ENCODE measurements at regions not wholly inside any gene's neighbourhood (a gene's known extent, or its start where the extent isn't known, plus 50 kb on each side); places are given as distances from the start of the nearest gene placed in this dataset.

GRCh38 chr3:147152476-147152875, 253.9 kb downstream of the ZIC4 start:
- in situ Hi-C loops (cut with HindIII; ENCODE audit: low pct_unique_long_range_greater_than_20kb, low sequenced_read_pairs) (no loop called here), intact Hi-C loops (cut with micrococcal nuclease; ENCODE audit: unreplicated experiment) (no loop called here)
- H3K27ac ChIP-seq (ENCODE audit: low read length): no peak overlapping the region
- no TSS peak for BruUV-seq (replicated peaks)
- TF ChIP-seq, protein P1, sequence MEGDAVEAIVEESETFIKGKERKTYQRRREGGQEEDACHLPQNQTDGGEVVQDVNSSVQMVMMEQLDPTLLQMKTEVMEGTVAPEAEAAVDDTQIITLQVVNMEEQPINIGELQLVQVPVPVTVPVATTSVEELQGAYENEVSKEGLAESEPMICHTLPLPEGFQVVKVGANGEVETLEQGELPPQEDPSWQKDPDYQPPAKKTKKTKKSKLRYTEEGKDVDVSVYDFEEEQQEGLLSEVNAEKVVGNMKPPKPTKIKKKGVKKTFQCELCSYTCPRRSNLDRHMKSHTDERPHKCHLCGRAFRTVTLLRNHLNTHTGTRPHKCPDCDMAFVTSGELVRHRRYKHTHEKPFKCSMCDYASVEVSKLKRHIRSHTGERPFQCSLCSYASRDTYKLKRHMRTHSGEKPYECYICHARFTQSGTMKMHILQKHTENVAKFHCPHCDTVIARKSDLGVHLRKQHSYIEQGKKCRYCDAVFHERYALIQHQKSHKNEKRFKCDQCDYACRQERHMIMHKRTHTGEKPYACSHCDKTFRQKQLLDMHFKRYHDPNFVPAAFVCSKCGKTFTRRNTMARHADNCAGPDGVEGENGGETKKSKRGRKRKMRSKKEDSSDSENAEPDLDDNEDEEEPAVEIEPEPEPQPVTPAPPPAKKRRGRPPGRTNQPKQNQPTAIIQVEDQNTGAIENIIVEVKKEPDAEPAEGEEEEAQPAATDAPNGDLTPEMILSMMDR (IDR thresholded peaks at IDR 0.05): no peak
- TF ChIP-seq POLR2AphosphoS5 (IDR thresholded peaks at IDR 0.05; ENCODE audit: low read depth, low read length) (no peak), SIN3A (IDR thresholded peaks at IDR 0.05; ENCODE audit: borderline replicate concordance, insufficient read depth, low read depth, low read length) (no peak)
- peaks cover 3% of the 10 kb centered on the region; the same call in 1 of the 2 replicates for H3K9me3 ChIP-seq (ENCODE audit: control insufficient read depth, insufficient read depth, low read depth, low read length)
- ChIA-PET POLR2A (no interaction called here), CTCF (no interaction called here)
- no peak for ATAC-seq
- no peaks in the 10 kb centered on the region for H3K4me1 ChIP-seq (ENCODE audit: control insufficient read depth, insufficient read depth, low read length)
- no peak overlapping the region for H3K4me3 ChIP-seq (ENCODE audit: low read depth in 2 of 2, low read length in 2 of 2)
- H3K36me3 ChIP-seq (ENCODE audit: control insufficient read depth, insufficient read depth, low read length): no peaks in the 10 kb centered on the region
- DNase-seq (ENCODE audit: low read depth, low spot score): no peak
- no peaks in the 10 kb centered on the region for H3K27me3 ChIP-seq (ENCODE audit: control insufficient read depth, insufficient read depth, low read length)

DNA sequence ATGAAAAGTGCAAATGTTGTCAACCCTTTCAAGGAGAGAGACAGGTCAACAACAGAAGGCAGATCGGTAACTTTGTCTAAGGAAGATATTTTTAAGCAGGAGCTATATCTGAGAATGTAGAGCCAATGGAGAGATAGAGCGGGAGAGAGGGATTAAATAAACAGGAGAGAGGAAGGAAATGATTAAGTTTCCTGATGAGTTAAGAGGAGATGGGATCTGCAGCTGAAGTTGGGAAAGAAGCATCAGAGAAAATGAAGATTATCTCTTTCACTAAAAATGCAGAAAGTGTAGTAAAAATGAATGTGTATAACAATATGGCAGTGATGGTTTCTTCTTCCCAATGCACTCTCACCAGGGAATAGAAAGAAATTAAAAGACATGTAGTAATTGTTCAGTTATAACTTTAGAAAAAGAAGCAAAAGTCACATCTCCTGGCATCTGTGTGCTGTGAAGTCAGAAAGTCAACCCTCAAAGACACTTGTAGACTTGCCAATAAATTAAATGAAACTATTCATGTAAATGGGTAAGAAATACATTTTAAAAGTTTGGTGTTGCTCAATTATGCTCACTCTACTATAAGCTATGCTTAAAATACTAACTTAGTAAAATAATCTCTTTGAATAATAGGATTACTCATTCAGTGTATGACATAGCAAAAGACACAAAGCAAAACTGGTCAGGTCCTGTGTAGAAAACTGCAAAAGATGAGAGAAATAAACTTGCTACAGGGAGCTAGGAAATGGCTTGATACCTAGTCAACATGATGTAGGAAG, 264.6 kb downstream of the ZIC4 start:
- ATAC-seq (no peak), DNase-seq (ENCODE audit: low read depth, low spot score) (no peak)
- H3K27me3 ChIP-seq (ENCODE audit: control insufficient read depth, insufficient read depth, low read length): no peaks in the 10 kb centered on the region
- ChIA-PET CTCF (no interaction called here), POLR2A (no interaction called here)
- TF ChIP-seq POLR2AphosphoS5 (IDR thresholded peaks at IDR 0.05; ENCODE audit: low read depth, low read length) (no peak), SIN3A (IDR thresholded peaks at IDR 0.05; ENCODE audit: borderline replicate concordance, insufficient read depth, low read depth, low read length) (no peak), TCF7L2 (IDR thresholded peaks at IDR 0.05; ENCODE audit: low read depth, low read length) (no peak), REST (IDR thresholded peaks at IDR 0.05; ENCODE audit: insufficient read depth in 1 of 2, low read depth in 2 of 2, low read length in 1 of 2) (no peak)
- TF ChIP-seq, protein P1 (IDR thresholded peaks at IDR 0.05): no peak
- no peaks in the 10 kb centered on the region for H3K9me3 ChIP-seq (ENCODE audit: control insufficient read depth, insufficient read depth, low read depth, low read length)
- no peaks in the 10 kb centered on the region for H3K4me1 ChIP-seq (ENCODE audit: control insufficient read depth, insufficient read depth, low read length)
- no peak overlapping the region for H3K27ac ChIP-seq (ENCODE audit: low read length)
- H3K36me3 ChIP-seq (ENCODE audit: control insufficient read depth, insufficient read depth, low read length): no peaks in the 10 kb centered on the region
- in situ Hi-C loops (cut with HindIII; ENCODE audit: low pct_unique_long_range_greater_than_20kb, low sequenced_read_pairs): no loop called here
- BruUV-seq (replicated peaks): no TSS peak
- H3K4me3 ChIP-seq (ENCODE audit: low read depth in 2 of 2, low read length in 2 of 2): no peak overlapping the region
- intact Hi-C loops (cut with micrococcal nuclease; ENCODE audit: unreplicated experiment): no loop called here
